ENCODE measurements at regions not wholly inside any gene's neighbourhood (a gene's known extent, or its start where the extent isn't known, plus 50 kb on each side); places are given as distances from the start of the nearest gene placed in this dataset.

DNA sequence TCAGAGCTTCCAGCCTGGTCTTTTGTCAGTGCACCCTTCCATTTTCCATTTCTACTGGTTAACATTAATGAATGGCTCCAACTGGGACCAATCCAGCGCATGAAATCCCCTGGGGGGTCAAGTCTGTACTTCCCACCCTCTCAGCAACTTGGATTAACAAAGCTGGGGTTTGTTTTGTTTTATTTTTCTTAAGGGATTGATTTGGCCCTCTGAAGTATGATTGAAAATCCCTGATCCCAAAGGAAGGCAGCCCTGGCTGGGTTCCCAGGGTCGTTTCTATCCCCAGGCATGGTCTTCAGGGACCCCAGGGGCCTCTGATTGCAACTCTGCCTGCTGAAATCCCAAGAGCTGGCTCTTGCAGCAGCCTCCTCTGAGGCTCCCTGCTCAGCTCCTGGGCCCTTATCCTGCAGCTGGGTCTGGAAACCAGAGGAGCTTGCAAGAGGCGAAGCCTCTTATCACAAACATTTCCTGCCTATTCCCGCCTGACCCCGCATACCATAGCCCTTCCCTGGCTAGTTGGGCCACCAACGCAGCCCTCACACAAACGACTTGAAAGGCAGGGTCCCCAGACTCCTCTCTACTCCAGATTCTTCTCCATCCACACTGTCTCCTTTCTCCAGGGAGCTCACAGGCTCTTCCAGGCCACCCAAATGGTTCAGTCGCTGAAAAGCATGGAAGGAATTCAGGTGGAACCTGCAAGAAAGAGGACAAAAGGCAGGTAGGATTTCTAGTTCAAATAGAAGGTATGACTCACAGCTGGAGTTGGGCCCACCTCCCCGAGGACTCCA is 109.7 kb upstream of the PKDCC start:
- Histone ChIP-seq H3K27me3 (peaks cover 0 to 22% (median 0%) of the 10 kb centered on the region in 4 donors), H3K36me3 (no peaks in the 10 kb centered on the region), H3K4me3 (no peak overlapping the region), H3K27ac (no peak overlapping the region), H3K4me1 (peaks cover 0 to 33% (median 15%) of the 10 kb centered on the region in 3 donors), H3K9me3 (no peaks in the 10 kb centered on the region)
- TF ChIP-seq, protein P1, sequence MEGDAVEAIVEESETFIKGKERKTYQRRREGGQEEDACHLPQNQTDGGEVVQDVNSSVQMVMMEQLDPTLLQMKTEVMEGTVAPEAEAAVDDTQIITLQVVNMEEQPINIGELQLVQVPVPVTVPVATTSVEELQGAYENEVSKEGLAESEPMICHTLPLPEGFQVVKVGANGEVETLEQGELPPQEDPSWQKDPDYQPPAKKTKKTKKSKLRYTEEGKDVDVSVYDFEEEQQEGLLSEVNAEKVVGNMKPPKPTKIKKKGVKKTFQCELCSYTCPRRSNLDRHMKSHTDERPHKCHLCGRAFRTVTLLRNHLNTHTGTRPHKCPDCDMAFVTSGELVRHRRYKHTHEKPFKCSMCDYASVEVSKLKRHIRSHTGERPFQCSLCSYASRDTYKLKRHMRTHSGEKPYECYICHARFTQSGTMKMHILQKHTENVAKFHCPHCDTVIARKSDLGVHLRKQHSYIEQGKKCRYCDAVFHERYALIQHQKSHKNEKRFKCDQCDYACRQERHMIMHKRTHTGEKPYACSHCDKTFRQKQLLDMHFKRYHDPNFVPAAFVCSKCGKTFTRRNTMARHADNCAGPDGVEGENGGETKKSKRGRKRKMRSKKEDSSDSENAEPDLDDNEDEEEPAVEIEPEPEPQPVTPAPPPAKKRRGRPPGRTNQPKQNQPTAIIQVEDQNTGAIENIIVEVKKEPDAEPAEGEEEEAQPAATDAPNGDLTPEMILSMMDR (IDR thresholded peaks at IDR 0.05), result no peak
- TF ChIP-seq POLR2A (IDR thresholded peaks at IDR 0.05), result no peak
- intact Hi-C loops (cut with DNase I), result no loop called here
- 19 to 32% methylated on average over 5 to 8 of the region's 9 CpGs for WGBS, 2 donors
- DNase-seq, result no peak

DNA sequence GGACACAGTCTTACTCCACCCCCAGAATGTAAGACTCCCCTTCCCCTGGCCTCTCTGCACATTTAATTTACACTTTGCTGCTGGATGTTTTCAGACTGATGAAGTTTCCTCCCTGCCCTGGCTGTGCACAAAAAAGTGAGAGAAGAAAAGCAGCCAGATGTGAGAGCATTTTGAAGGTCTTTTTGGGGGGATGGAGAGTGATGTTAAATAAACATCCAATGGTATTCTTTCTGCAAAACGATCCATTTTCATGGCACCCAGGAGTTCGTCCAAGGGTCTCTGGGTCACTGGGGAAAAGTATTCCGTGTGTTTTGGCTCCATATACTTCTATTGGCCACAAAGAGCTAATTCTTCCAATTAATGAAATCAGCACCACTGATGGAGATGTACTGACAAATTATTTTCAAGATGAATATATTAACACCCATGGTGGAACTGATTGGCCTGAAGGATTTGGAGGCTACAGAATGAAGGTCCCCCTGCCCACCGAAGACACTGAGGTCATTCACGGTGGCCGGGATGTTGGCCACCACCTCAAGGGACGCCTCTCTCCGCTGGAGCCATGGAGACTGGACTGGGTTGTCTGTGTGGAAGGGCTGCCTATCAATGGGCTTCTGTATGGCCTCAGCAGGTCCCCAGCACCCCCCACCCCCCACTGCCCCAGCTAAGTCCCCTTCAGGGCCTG is 107.6 kb upstream of the PKDCC start:
- DNase-seq, result no peak
- peaks cover 0 to 17% (median 7%) of the 10 kb centered on the region in 3 donors for H3K4me1 ChIP-seq
- H3K27ac ChIP-seq, result peak overlapping the region in 1 of 4 donors; percentile 21
- intact Hi-C loops (cut with DNase I), result no loop called here
- H3K4me3 ChIP-seq, result no peak overlapping the region
- no peaks in the 10 kb centered on the region for H3K36me3 ChIP-seq
- no peaks in the 10 kb centered on the region for H3K9me3 ChIP-seq
- 66 to 67% methylated on average over 8 of the region's 8 CpGs for WGBS, 2 donors
- peaks cover 0 to 32% (median 0%) of the 10 kb centered on the region in 4 donors for H3K27me3 ChIP-seq
- no peak for TF ChIP-seq POLR2A (IDR thresholded peaks at IDR 0.05)
- TF ChIP-seq, protein P1 (IDR thresholded peaks at IDR 0.05), result no peak

DNA sequence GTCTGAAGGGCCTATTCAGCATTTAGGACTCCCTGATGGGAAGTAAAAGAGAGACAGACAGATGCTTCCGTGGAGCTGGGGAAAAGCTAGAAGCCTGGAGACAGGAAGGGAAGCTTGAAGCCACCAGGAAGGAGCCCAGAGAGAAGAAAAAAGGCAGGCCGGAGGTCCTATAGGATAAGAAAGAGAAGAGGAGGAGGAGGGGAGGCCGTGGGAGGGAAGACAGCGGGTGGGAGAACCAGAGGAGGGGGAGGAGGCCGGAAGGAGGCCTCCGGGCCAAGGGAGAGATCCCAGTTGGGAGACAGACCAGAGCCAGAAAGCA is 107.1 kb upstream of the PKDCC start:
- TF ChIP-seq POLR2A (IDR thresholded peaks at IDR 0.05), result no peak
- TF ChIP-seq, protein P1 (IDR thresholded peaks at IDR 0.05), result no peak
- Histone ChIP-seq H3K4me3 (no peak overlapping the region), H3K9me3 (no peaks in the 10 kb centered on the region), H3K4me1 (peaks cover 0 to 17% (median 7%) of the 10 kb centered on the region in 3 donors), H3K36me3 (no peaks in the 10 kb centered on the region), H3K27me3 (peaks cover 0 to 32% (median 0%) of the 10 kb centered on the region in 4 donors), H3K27ac (peak overlapping the region in 1 of 4 donors; percentile 21)
- 45 to 74% methylated on average over 6 of the region's 6 CpGs for WGBS, 2 donors
- intact Hi-C loops (cut with DNase I), result no loop called here
- DNase-seq, result no peak

DNA sequence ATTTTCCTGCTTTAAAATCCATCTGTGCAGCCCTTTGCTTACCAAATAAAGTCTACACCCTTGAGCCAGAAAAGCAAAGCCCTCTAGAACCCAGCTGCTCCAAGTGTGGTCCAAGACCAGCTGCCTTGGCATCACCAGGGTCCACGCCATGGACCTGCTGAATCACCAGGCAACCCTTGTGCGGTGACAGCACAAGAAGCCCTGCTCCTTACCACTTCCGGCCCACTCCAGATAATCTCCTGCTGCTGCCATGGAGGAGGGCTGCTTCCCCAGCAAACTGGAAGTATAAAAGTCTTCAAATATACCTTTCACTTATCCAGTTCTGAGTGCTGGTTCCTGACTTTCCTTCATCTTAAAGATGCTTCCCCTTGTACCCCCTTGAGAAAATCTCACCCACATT is 106.0 kb upstream of the PKDCC start:
- 92 to 100% methylated on average over 2 to 3 of the region's 3 CpGs for WGBS, 2 donors

More for the DNA sequence above, 106.0 kb upstream of the PKDCC start:
- no peaks in the 10 kb centered on the region for H3K36me3 ChIP-seq
- peaks cover 0 to 29% (median 0%) of the 10 kb centered on the region in 4 donors for H3K27me3 ChIP-seq
- TF ChIP-seq, protein P1 (IDR thresholded peaks at IDR 0.05), result no peak
- TF ChIP-seq POLR2A (IDR thresholded peaks at IDR 0.05), result no peak
- intact Hi-C loops (cut with DNase I), result no loop called here
- peaks cover 0 to 17% (median 7%) of the 10 kb centered on the region in 3 donors for H3K4me1 ChIP-seq
- no peak overlapping the region for H3K4me3 ChIP-seq
- no peak overlapping the region for H3K27ac ChIP-seq
- H3K9me3 ChIP-seq, result no peaks in the 10 kb centered on the region
- DNase-seq, result no peak

Measured in esophagus squamous epithelium (tissue), 5 donors.